Upper lobe of left lung (tissue), 6 donors: ENCODE measurements at regions not wholly inside any gene's neighbourhood (a gene's known extent, or its start where the extent isn't known, plus 50 kb on each side); places are given as distances from the start of the nearest gene placed in this dataset.

Experiments
- ATAC-seq, 2 donors: fragments of 200-7000 bp; cut with Tn5 transposase; one replicate each; pipeline ENCODE4 v1.9.1; 2022; ENCODE audit warnings: mild to moderate bottlenecking in 2 of 2, moderate library complexity in 2 of 2; ENCODE audit not compliant: low FRiP score in 2 of 2
- DNase-seq, 2 donors: peaks; one replicate each; pipeline ENCODE4 v3.0.0-alpha.2; 2019 to 2020
- H3K27ac ChIP-seq, 4 donors: fragments of 200-600 bp; sonication (generic); one replicate each; pipeline ENCODE4 v1.5.1; 2016 to 2019
- H3K27me3 ChIP-seq, 4 donors: fragments of 200-600 bp; sonication (generic); one replicate each; pipeline ENCODE4 v1.5.1; 2017 to 2019
- H3K36me3 ChIP-seq, 4 donors: fragments of 200-600 bp; sonication (generic); one replicate each; pipeline ENCODE4 v1.5.1; 2016 to 2019
- H3K4me1 ChIP-seq, 4 donors: fragments of 200-600 bp; sonication (generic); one replicate each; pipeline ENCODE4 v1.5.1; 2018 to 2019
- H3K4me3 ChIP-seq, 4 donors: fragments of 200-600 bp; sonication (generic); one replicate each; pipeline ENCODE4 v1.5.1; 2017 to 2019; ENCODE audit warnings: mild to moderate bottlenecking in 2 of 4, moderate library complexity in 1 of 4
- H3K9me3 ChIP-seq, 4 donors: fragments of 200-600 bp; sonication (generic); one replicate each; pipeline ENCODE4 v1.5.1; 2018 to 2019
- CTCF ChIP-seq, 6 experiments: fragments of 450-650 bp in 4 of 6; fragments of 200-600 bp in 2 of 6; sonication (generic) in 2 of 6; IDR thresholded peaks; one replicate each; pipeline ENCODE4 v1.5.1; 2016 to 2019; ENCODE audit warnings: antibody characterized with exemption in 6 of 6
- EP300 ChIP-seq, 4 donors: sonication (generic); formaldehyde crosslinking; IDR thresholded peaks; one replicate each; pipeline ENCODE4 v1.5.1; 2017; ENCODE audit warnings: antibody characterized with exemption in 4 of 4, control low read depth in 2 of 4
- POLR2A ChIP-seq, 4 donors: fragments of 450-650 bp; IDR thresholded peaks; one replicate each; pipeline ENCODE4 v1.5.1; 2016 to 2017; ENCODE audit warnings: antibody characterized with exemption in 4 of 4, mild to moderate bottlenecking in 2 of 4
- POLR2AphosphoS5 ChIP-seq, 2 donors: sonication (generic); formaldehyde crosslinking; IDR thresholded peaks; one replicate each; pipeline ENCODE4 v1.5.1; 2017; ENCODE audit warnings: antibody characterized with exemption in 2 of 2
- WGBS, 2 donors: methylation state at CpG; one replicate each; pipeline ENCODE4 v1.1.5; 2017 to 2018; 5-methylcytosine and 5-hydroxymethylcytosine counted together
- donor health status: DM: no; HTN: no; CAD: no; lungs with moderate emphysema.
- donor health status: DM: no; HTN: yes; CAD: no; lungs with severe emphysema.

DNA sequence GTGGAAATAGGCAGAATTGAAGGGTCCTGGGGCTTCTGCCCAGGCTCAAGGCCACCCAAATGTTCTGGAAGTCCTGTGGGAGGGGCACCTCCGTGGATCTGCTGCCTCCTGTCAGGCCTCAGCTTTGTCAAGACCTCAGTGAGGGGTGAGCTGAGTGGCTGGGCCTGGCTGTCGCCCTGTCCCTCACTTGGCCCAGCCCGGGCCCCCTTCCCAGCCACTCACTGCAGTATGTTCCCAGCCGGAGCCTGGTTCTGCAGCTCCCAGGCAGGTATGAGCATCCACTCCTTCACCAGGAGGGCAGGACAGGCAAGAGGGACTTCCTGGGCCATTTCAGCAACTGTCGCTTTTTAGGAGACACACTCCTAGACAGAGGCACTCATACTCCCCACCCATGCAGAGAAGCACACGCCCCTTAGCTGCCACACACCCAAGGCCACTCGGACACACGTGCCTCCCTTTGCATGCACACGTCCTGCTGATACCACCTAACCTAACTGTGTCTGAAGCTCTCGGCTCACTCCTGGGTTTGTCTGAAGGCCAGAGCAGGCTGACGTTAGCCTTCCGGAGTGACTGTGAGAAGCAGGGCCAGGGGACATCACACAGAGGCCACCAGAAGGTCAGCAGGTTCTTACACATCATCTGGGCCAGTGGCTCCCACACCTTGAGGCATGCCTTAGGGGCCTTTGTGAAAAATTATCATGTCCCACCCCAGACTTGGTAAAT, 72.2 kb upstream of the COL13A1 start:
- no peaks in the 10 kb centered on the region for H3K36me3 ChIP-seq
- TF ChIP-seq POLR2AphosphoS5 (IDR thresholded peaks at IDR 0.05) (no peak), CTCF (IDR thresholded peaks at IDR 0.05) (no peak), EP300 (IDR thresholded peaks at IDR 0.05) (no peak), POLR2A (IDR thresholded peaks at IDR 0.05) (no peak)
- H3K4me1 ChIP-seq: peaks cover 0 to 33% (median 11%) of the 10 kb centered on the region in 4 donors
- peak overlapping the region in 1 of 4 donors; percentile 4 for H3K27ac ChIP-seq
- ATAC-seq (no peak), DNase-seq (peak in 1 of 2 donors; percentile 61)
- H3K9me3 ChIP-seq: no peaks in the 10 kb centered on the region
- 85 to 88% methylated on average over 7 to 12 of the region's 12 CpGs for WGBS, 2 donors
- H3K27me3 ChIP-seq: no peaks in the 10 kb centered on the region
- no peak overlapping the region for H3K4me3 ChIP-seq

- H3K4me3 ChIP-seq: no peak overlapping the region
- TF ChIP-seq POLR2AphosphoS5 (IDR thresholded peaks at IDR 0.05) (peak in 1 of 2 donors; percentile 32), CTCF (IDR thresholded peaks at IDR 0.05) (no peak)
- no peaks in the 10 kb centered on the region for H3K36me3 ChIP-seq
- ATAC-seq: peak; percentile 25 to 31
- no peaks in the 10 kb centered on the region for H3K27me3 ChIP-seq
- H3K9me3 ChIP-seq: no peaks in the 10 kb centered on the region
- WGBS, 2 donors: 72 to 83% methylated on average over 9 to 16 of the region's 16 CpGs
- no peak for DNase-seq
- H3K27ac ChIP-seq: peak overlapping the region in 2 of 4 donors; percentile 23 to 35
- H3K4me1 ChIP-seq: peaks cover 0 to 33% (median 11%) of the 10 kb centered on the region in 4 donors
These were observed 71.2 kb upstream of the COL13A1 start for GRCh38 chr10:69730251-69731156.

GRCh38 chr10:69731184-69731583, 70.5 kb upstream of the COL13A1 start:
- H3K27me3 ChIP-seq: no peaks in the 10 kb centered on the region
- ATAC-seq: no peak
- peak overlapping the region in 3 of 4 donors; percentile 18 to 61 (median 23) for H3K27ac ChIP-seq
- DNase-seq: peak in 1 of 2 donors; percentile 70
- no peaks in the 10 kb centered on the region for H3K9me3 ChIP-seq
- no peaks in the 10 kb centered on the region for H3K36me3 ChIP-seq
- no peak overlapping the region for H3K4me3 ChIP-seq
- TF ChIP-seq CTCF (IDR thresholded peaks at IDR 0.05) (no peak), EP300 (IDR thresholded peaks at IDR 0.05) (no peak), POLR2AphosphoS5 (IDR thresholded peaks at IDR 0.05) (no peak), POLR2A (IDR thresholded peaks at IDR 0.05) (no peak)
- H3K4me1 ChIP-seq: peaks cover 0 to 33% (median 11%) of the 10 kb centered on the region in 4 donors
- WGBS, 2 donors: 73 to 74% methylated on average over 3 of the region's 3 CpGs

GRCh38 chr10:69731698-69732097, 70.0 kb upstream of the COL13A1 start:
- 87 to 93% methylated on average over 7 to 8 of the region's 8 CpGs for WGBS, 2 donors
- Histone ChIP-seq H3K27ac (peak overlapping the region in 2 of 4 donors; percentile 18 to 61), H3K4me3 (no peak overlapping the region), H3K9me3 (no peaks in the 10 kb centered on the region), H3K4me1 (peaks cover 0 to 33% (median 11%) of the 10 kb centered on the region in 4 donors), H3K36me3 (no peaks in the 10 kb centered on the region), H3K27me3 (no peaks in the 10 kb centered on the region)
- ATAC-seq (no peak), DNase-seq (no peak)
- TF ChIP-seq POLR2AphosphoS5 (IDR thresholded peaks at IDR 0.05) (no peak), EP300 (IDR thresholded peaks at IDR 0.05) (no peak), CTCF (IDR thresholded peaks at IDR 0.05) (no peak), POLR2A (IDR thresholded peaks at IDR 0.05) (no peak)
